GM21529 (cell line): ENCODE measurements at regions not wholly inside any gene's neighbourhood (a gene's known extent, or its start where the extent isn't known, plus 50 kb on each side); places are given as distances from the start of the nearest gene placed in this dataset.

Source experiments
- ATAC-seq: cut with Tn5 transposase; IDR thresholded peaks from one replicate; pipeline ENCODE4 v1.9.1; 2021; ENCODE audit not compliant: unreplicated experiment

GRCh38 chr7:46839651-46840050 lies 742.3 kb downstream of the TNS3 start:
- no peak for ATAC-seq

GRCh38 chr7:46838463-46838862 lies 743.4 kb downstream of the TNS3 start:
- no peak for ATAC-seq

GRCh38 chr7:46835556-46835955 lies 746.4 kb downstream of the TNS3 start:
- ATAC-seq = no peak

- no peak for ATAC-seq
Observed at GRCh38 chr7:46834921-46835320, 747.0 kb downstream of the TNS3 start.

GRCh38 chr7:46833197-46833596 lies 748.7 kb downstream of the TNS3 start:
- no peak for ATAC-seq

GRCh38 chr7:46832136-46832535 lies 749.8 kb downstream of the TNS3 start:
- no peak for ATAC-seq

- ATAC-seq = no peak
Observed at GRCh38 chr7:46819819-46820218, 762.1 kb downstream of the TNS3 start.

- no peak for ATAC-seq
Observed at GRCh38 chr7:46814516-46815250, 767.2 kb downstream of the TNS3 start.

GRCh38 chr7:46812101-46812675 lies 769.7 kb downstream of the TNS3 start:
- no peak for ATAC-seq

GRCh38 chr7:46811529-46811928 lies 770.4 kb downstream of the TNS3 start:
- ATAC-seq = no peak

- no peak for ATAC-seq
Observed at GRCh38 chr7:46810986-46811385, 770.9 kb downstream of the TNS3 start.

GRCh38 chr7:46809886-46810285 lies 772.0 kb downstream of the TNS3 start:
- no peak for ATAC-seq

- ATAC-seq = no peak
Observed at GRCh38 chr7:46806856-46807255, 775.1 kb downstream of the TNS3 start.

- no peak for ATAC-seq
Observed at GRCh38 chr7:46802479-46802878, 779.4 kb downstream of the TNS3 start.

GRCh38 chr7:46791188-46791587 lies 790.7 kb downstream of the TNS3 start:
- ATAC-seq = no peak

- no peak for ATAC-seq
Observed at GRCh38 chr7:46786995-46787394, 794.9 kb downstream of the TNS3 start.

- no peak for ATAC-seq
Observed at GRCh38 chr7:46786221-46786954, 795.5 kb downstream of the TNS3 start.

GRCh38 chr7:46784732-46785131 lies 797.2 kb downstream of the TNS3 start:
- ATAC-seq = no peak

- no peak for ATAC-seq
Observed at GRCh38 chr7:46781901-46782439, 799.9 kb downstream of the TNS3 start.

GRCh38 chr7:46776790-46777189 lies 805.1 kb downstream of the TNS3 start:
- no peak for ATAC-seq

- no peak for ATAC-seq
Observed at GRCh38 chr7:46775776-46776175, 806.1 kb downstream of the TNS3 start.

GRCh38 chr7:46775020-46775419 lies 806.9 kb downstream of the TNS3 start:
- ATAC-seq = no peak
